Kidney (tissue), 13 donors: ENCODE measurements at regions not wholly inside any gene's neighbourhood (a gene's known extent, or its start where the extent isn't known, plus 50 kb on each side); places are given as distances from the start of the nearest gene placed in this dataset.

ENCODE experiments used
- DNase-seq, 5 donors: peaks; one replicate each; pipeline ENCODE4 v3.0.0-alpha.2; 2013 to 2020
- FAIRE-seq: peaks from 2 replicates; lab custom pipeline; 2012; peaks lifted over from hg19 to GRCh38; lab: Jason Lieb, UNC
- H3K27ac ChIP-seq, 2 donors: one replicate each; pipeline ENCODE4 v1.7.0; 2013; ENCODE audit warnings: low read depth in 2 of 2, low read length in 2 of 2, inconsistent platforms in 1 of 2
- H3K27me3 ChIP-seq: one replicate; pipeline ENCODE4 v1.7.1; 2013; ENCODE audit warnings: low read length, inconsistent platforms; ENCODE audit not compliant: control insufficient read depth, insufficient read depth
- H3K36me3 ChIP-seq, 3 donors: one replicate each; pipeline versions ENCODE4 v1.7.0 to v1.7.1; 2013; ENCODE audit warnings: low read length in 3 of 3, control low read depth in 1 of 3, inconsistent platforms in 1 of 3; ENCODE audit not compliant: insufficient read depth in 3 of 3, control insufficient read depth in 2 of 3
- H3K4me1 ChIP-seq, 3 donors: one replicate each; pipeline versions ENCODE4 v1.7.0 to v1.7.1; 2013; ENCODE audit warnings: low read length in 3 of 3, inconsistent platforms in 1 of 3, low read depth in 1 of 3; ENCODE audit not compliant: control insufficient read depth in 2 of 3, insufficient read depth in 2 of 3
- H3K4me3 ChIP-seq, 3 donors: one replicate each; pipeline versions ENCODE4 v1.7.0 to v1.8.1; 2013; ENCODE audit warnings: low read length in 3 of 3, control low read depth in 1 of 3, inconsistent platforms in 1 of 3
- H3K9ac ChIP-seq, 3 donors: one replicate each; pipeline versions ENCODE4 v1.7.0 to v1.7.1; 2013; ENCODE audit warnings: low read length in 3 of 3, control low read depth in 1 of 3, inconsistent platforms in 1 of 3
- H3K9me3 ChIP-seq, 3 donors: one replicate each; pipeline versions ENCODE4 v1.7.0 to v1.7.1; 2013; ENCODE audit warnings: low read length in 3 of 3, control low read depth in 1 of 3, inconsistent platforms in 1 of 3; ENCODE audit not compliant: control insufficient read depth in 2 of 3, insufficient read depth in 1 of 3
- CTCF ChIP-seq: IDR thresholded peaks from 3 replicates; pipeline ENCODE4 v1.5.1; 2012; ENCODE audit warnings: mild to moderate bottlenecking, moderate library complexity, borderline replicate concordance; ENCODE audit not compliant: insufficient read depth; ENCODE audit errors: extremely low read depth
- intact Hi-C: fragments of 100-400 bp; cut with DNase I; formaldehyde crosslinking; loops from one replicate; pipeline ENCODE4 v1.11.1; 2022
- donor health status: control.
- donor health status: control.
- donor health status: control.
- donor health status: control.
- donor health status: control.
- donor health status: DM: yes; HTN: yes; CAD: no.
- donor health status: Normal renal cell carcinoma (clear cell type).

- no peak overlapping the region for H3K4me3 ChIP-seq
- intact Hi-C loops: no loop called here
- H3K4me1 ChIP-seq: peaks cover 0 to 7% (median 0%) of the 10 kb centered on the region in 3 donors
- no peaks in the 10 kb centered on the region for H3K36me3 ChIP-seq
- no peak overlapping the region for H3K27ac ChIP-seq
- no peaks in the 10 kb centered on the region for H3K27me3 ChIP-seq
- DNase-seq (no peak), FAIRE-seq (no peak)
- no peak for TF ChIP-seq CTCF
- H3K9me3 ChIP-seq: no peaks in the 10 kb centered on the region
- H3K9ac ChIP-seq: no peak overlapping the region
Measured at GRCh38 chr20:19000078-19000477, 186.5 kb downstream of the SCP2D1 start.

- Histone ChIP-seq H3K4me3 (no peak overlapping the region), H3K36me3 (no peaks in the 10 kb centered on the region), H3K27ac (no peak overlapping the region), H3K4me1 (peaks cover 0 to 7% (median 0%) of the 10 kb centered on the region in 3 donors), H3K9ac (no peak overlapping the region), H3K9me3 (no peaks in the 10 kb centered on the region), H3K27me3 (no peaks in the 10 kb centered on the region)
- DNase-seq: no peak
- no peak for TF ChIP-seq CTCF
- intact Hi-C loops: no loop called here
- FAIRE-seq: no peak
Measured at GRCh38 chr20:19001177-19001576, 187.6 kb downstream of the SCP2D1 start.

- H3K4me3 ChIP-seq: no peak overlapping the region
- TF ChIP-seq CTCF: no peak
- no peak overlapping the region for H3K27ac ChIP-seq
- H3K4me1 ChIP-seq: peaks cover 0 to 7% (median 0%) of the 10 kb centered on the region in 3 donors
- H3K36me3 ChIP-seq: no peaks in the 10 kb centered on the region
- DNase-seq (no peak), FAIRE-seq (no peak)
- H3K9me3 ChIP-seq: no peaks in the 10 kb centered on the region
- no peak overlapping the region for H3K9ac ChIP-seq
- intact Hi-C loops: no loop called here
- no peaks in the 10 kb centered on the region for H3K27me3 ChIP-seq
Measured at GRCh38 chr20:19003366-19004336, 190.1 kb downstream of the SCP2D1 start.
